Inferior parietal cortex (tissue), 1 donor: ENCODE measurements at regions not wholly inside any gene's neighbourhood (a gene's known extent, or its start where the extent isn't known, plus 50 kb on each side); places are given as distances from the start of the nearest gene placed in this dataset.
A peak's percentile ranks its signal among the peaks of the same experiment; 100 is the strongest.

Experiments used
- DNase-seq: peaks from one replicate; pipeline ENCODE4 v3.0.0-alpha.2; 2016; ENCODE audit errors: extremely low spot score

- no peak for DNase-seq
Measured at GRCh38 chr17:15177343-15177742, 87.8 kb downstream of the PMP22 start.

- DNase-seq: no peak
Measured at GRCh38 chr17:15175356-15175755, 89.8 kb downstream of the PMP22 start.

GRCh38 chr17:15171167-15172047, 93.7 kb downstream of the PMP22 start:
- DNase-seq: peak; percentile 81

GRCh38 chr17:15169676-15170075, 95.5 kb downstream of the PMP22 start:
- DNase-seq: no peak

GRCh38 chr17:15168379-15168778, 96.7 kb downstream of the PMP22 start:
- DNase-seq: no peak

- DNase-seq: no peak
Measured at GRCh38 chr17:15161395-15161794, 103.7 kb downstream of the PMP22 start.

- DNase-seq: no peak
Measured at GRCh38 chr17:15157051-15157450, 108.1 kb downstream of the PMP22 start.

- no peak for DNase-seq
Measured at GRCh38 chr17:15154618-15155017, 110.5 kb downstream of the PMP22 start.

- DNase-seq: no peak
Measured at GRCh38 chr17:15145621-15146020, 119.5 kb downstream of the PMP22 start.

- DNase-seq: no peak
Measured at GRCh38 chr17:15143524-15143923, 121.6 kb downstream of the PMP22 start.

GRCh38 chr17:15134363-15134762, 130.8 kb downstream of the PMP22 start:
- no peak for DNase-seq

- DNase-seq: no peak
Measured at GRCh38 chr17:15133826-15134225, 131.3 kb downstream of the PMP22 start.

- no peak for DNase-seq
Measured at GRCh38 chr17:15133143-15133542, 132.0 kb downstream of the PMP22 start.

- no peak for DNase-seq
Measured at GRCh38 chr17:15130426-15130825, 134.7 kb downstream of the PMP22 start.

GRCh38 chr17:15129986-15130385, 135.1 kb downstream of the PMP22 start:
- no peak for DNase-seq

- no peak for DNase-seq
Measured at GRCh38 chr17:15124746-15125145, 140.4 kb downstream of the PMP22 start.

GRCh38 chr17:15124264-15124595, 140.9 kb downstream of the PMP22 start:
- no peak for DNase-seq

- DNase-seq: no peak
Measured at GRCh38 chr17:15123593-15124263, 141.4 kb downstream of the PMP22 start.

GRCh38 chr17:15122857-15123256, 142.3 kb downstream of the PMP22 start:
- no peak for DNase-seq

GRCh38 chr17:15121426-15121825, 143.7 kb downstream of the PMP22 start:
- no peak for DNase-seq

GRCh38 chr17:15119968-15120367, 145.2 kb downstream of the PMP22 start:
- DNase-seq: no peak

- DNase-seq: no peak
Measured at GRCh38 chr17:15117239-15117638, 147.9 kb downstream of the PMP22 start.
